HepG2 (cell line): ENCODE measurements at regions not wholly inside any gene's neighbourhood (a gene's known extent, or its start where the extent isn't known, plus 50 kb on each side); places are given as distances from the start of the nearest gene placed in this dataset.
A peak's percentile ranks its signal among the peaks of the same experiment; 100 is the strongest.

Experiments used
- BRCA1 ChIP-seq: sonication (generic); formaldehyde crosslinking; IDR thresholded peaks from 2 replicates; pipeline ENCODE4 v1.4.0; 2020; ENCODE audit warnings: missing genetic modification reagents
- CCAR2 ChIP-seq: fragments of 200-400 bp; formaldehyde crosslinking; optimal IDR thresholded peaks from 2 replicates; pipeline ENCODE3; 2018; ENCODE audit warnings: low read depth, mild to moderate bottlenecking, low read length, moderate library complexity
- CEBPB ChIP-seq: IDR thresholded peaks from 2 replicates; pipeline ENCODE4 v1.6.1; 2011; ENCODE audit warnings: low read depth, low read length, improper control_type of control experiment, borderline replicate concordance
- DMAP1 ChIP-seq: IDR thresholded peaks from 2 replicates; pipeline ENCODE4 v1.6.1; 2016
- ETV5 ChIP-seq: IDR thresholded peaks from 2 replicates; pipeline ENCODE4 v1.6.1; 2018; ENCODE audit warnings: missing biosample characterization, missing genetic modification reagents, inconsistent platforms, borderline replicate concordance
- GFI1 ChIP-seq: sonication (generic); formaldehyde crosslinking; IDR thresholded peaks from 2 replicates; pipeline ENCODE4 v1.5.0; 2020; ENCODE audit warnings: missing genetic modification reagents, mild to moderate bottlenecking, borderline replicate concordance
- HDAC1 ChIP-seq: sonication (generic); formaldehyde crosslinking; IDR thresholded peaks from 2 replicates; pipeline ENCODE4 v1.5.1; 2020; ENCODE audit warnings: mild to moderate bottlenecking, missing genetic modification reagents
- HOMEZ ChIP-seq: IDR thresholded peaks from 2 replicates; pipeline ENCODE4 v1.6.1; 2016; ENCODE audit warnings: low read depth
- KAT7 ChIP-seq: IDR thresholded peaks from 2 replicates; pipeline ENCODE4 v1.6.1; 2018; ENCODE audit warnings: borderline replicate concordance, missing compliant biosample characterization
- MAX ChIP-seq: IDR thresholded peaks from 2 replicates; pipeline ENCODE4 v1.6.1; 2012; ENCODE audit warnings: inconsistent platforms
- NBN ChIP-seq: fragments of 450-650 bp; conservative IDR thresholded peaks from 2 replicates; pipeline ENCODE4 v1.6.1; 2017
- NCOA5 ChIP-seq: sonication (generic); formaldehyde crosslinking; IDR thresholded peaks from 2 replicates; pipeline ENCODE4 v1.4.0; 2020; ENCODE audit warnings: missing genetic modification reagents
- NR2F2 ChIP-seq: IDR thresholded peaks from 2 replicates; pipeline ENCODE4 v1.6.1; 2012; ENCODE audit warnings: low read depth, inconsistent platforms, borderline replicate concordance
- PHF8 ChIP-seq: sonication (generic); formaldehyde crosslinking; IDR thresholded peaks from 2 replicates; pipeline ENCODE4 v1.5.0; 2020; ENCODE audit warnings: missing genetic modification reagents
- RFX3 ChIP-seq: IDR thresholded peaks from 2 replicates; pipeline ENCODE4 v1.6.1; 2016; ENCODE audit warnings: missing biosample characterization, missing genetic modification reagents
- RORA ChIP-seq: sonication (generic); formaldehyde crosslinking; IDR thresholded peaks from 2 replicates; pipeline ENCODE4 v1.5.0; 2020; ENCODE audit warnings: mild to moderate bottlenecking, missing genetic modification reagents, moderate library complexity
- SATB2 ChIP-seq: sonication (generic); formaldehyde crosslinking; IDR thresholded peaks from 2 replicates; pipeline ENCODE4 v1.5.0; 2020; ENCODE audit warnings: missing genetic modification reagents
- TBL1XR1 ChIP-seq: fragments of 150-350 bp; IDR thresholded peaks from 2 replicates; pipeline ENCODE4 v1.6.1; 2014; ENCODE audit warnings: borderline replicate concordance, low read length; ENCODE audit not compliant: partially characterized antibody
- ZBTB10 ChIP-seq: sonication (generic); formaldehyde crosslinking; IDR thresholded peaks from 2 replicates; pipeline ENCODE4 v1.4.0; 2020; ENCODE audit warnings: missing genetic modification reagents, borderline replicate concordance
- ZNF430 ChIP-seq: sonication (generic); formaldehyde crosslinking; IDR thresholded peaks from 2 replicates; pipeline ENCODE4 v1.9.0; 2021; ENCODE audit warnings: mild to moderate bottlenecking, missing genetic modification reagents
- ZNF543 ChIP-seq: sonication (generic); formaldehyde crosslinking; IDR thresholded peaks from 2 replicates; pipeline ENCODE4 v1.4.0; 2020; ENCODE audit warnings: mild to moderate bottlenecking, missing genetic modification reagents
- ZNF607 ChIP-seq: sonication (generic); formaldehyde crosslinking; IDR thresholded peaks from 2 replicates; pipeline ENCODE4 v1.5.1; 2020; ENCODE audit warnings: missing genetic modification reagents, mild to moderate bottlenecking, borderline replicate concordance
- ZNF616 ChIP-seq: sonication (generic); formaldehyde crosslinking; IDR thresholded peaks from 2 replicates; pipeline ENCODE4 v1.5.0; 2020; ENCODE audit warnings: low read depth, mild to moderate bottlenecking, missing genetic modification reagents
- ZNF710 ChIP-seq: sonication (generic); formaldehyde crosslinking; IDR thresholded peaks from 2 replicates; pipeline ENCODE4 v1.5.0; 2020; ENCODE audit warnings: mild to moderate bottlenecking, missing genetic modification reagents, borderline replicate concordance

- TF ChIP-seq NCOA5 (CRISPR knock-in tag) (no peak), BRCA1 (CRISPR knock-in tag) (no peak), GFI1 (CRISPR knock-in tag) (peak; percentile 69; the same call in 1 of the 2 replicates), ETV5 (CRISPR knock-in tag) (peak; percentile 39; the same call in 1 of the 2 replicates), HDAC1 (CRISPR knock-in tag) (peak; percentile 55; the same call in 1 of the 2 replicates), MAX (no peak), KAT7 (CRISPR knock-in tag) (no peak), NBN (no peak), DMAP1 (CRISPR knock-in tag) (no peak), NR2F2 (peak; percentile 71; the same call in 1 of the 2 replicates), RORA (CRISPR knock-in tag) (no peak), ZBTB10 (CRISPR knock-in tag) (no peak), ZNF543 (CRISPR knock-in tag) (no peak), HOMEZ (CRISPR knock-in tag) (no peak), ZNF430 (CRISPR knock-in tag) (no peak), SATB2 (CRISPR knock-in tag) (no peak), ZNF710 (0 out of 2 replicates have a peak, but pooled peaks have one; percentile 58), ZNF616 (CRISPR knock-in tag) (no peak), TBL1XR1 (peak; percentile 95), CCAR2 (no peak), PHF8 (CRISPR knock-in tag) (no peak), ZNF607 (CRISPR knock-in tag) (no peak), CEBPB (no peak), RFX3 (CRISPR knock-in tag) (no peak)
Observed at GRCh38 chr12:31845613-31846322, 113.4 kb upstream of the RESF1 start (continued).
